Stimulated activated CD4-positive, alpha-beta T cell treated with anti-CD3 and anti-CD28 coated beads, Interleukin-2, amount 100 ng/mL, for 24 hours (primary cell): ENCODE measurements at regions not wholly inside any gene's neighbourhood (a gene's known extent, or its start where the extent isn't known, plus 50 kb on each side); places are given as distances from the start of the nearest gene placed in this dataset.

Source experiments
- DNase-seq, 2 donors: peaks; one replicate each; pipeline ENCODE4 v3.0.0-alpha.2; 2020

GRCh38 chr5:2657151-2657550 is 94.3 kb downstream of the IRX2 start:
- no peak for DNase-seq

- DNase-seq = no peak
Measured at GRCh38 chr5:2656206-2656605, 95.3 kb downstream of the IRX2 start.

GRCh38 chr5:2653991-2654390 is 97.5 kb downstream of the IRX2 start:
- no peak for DNase-seq

GRCh38 chr5:2651116-2651515 is 100.4 kb downstream of the IRX2 start:
- DNase-seq = no peak

GRCh38 chr5:2642684-2643345 is 108.7 kb downstream of the IRX2 start:
- DNase-seq = no peak

- no peak for DNase-seq
Measured at GRCh38 chr5:2640717-2641116, 110.8 kb downstream of the IRX2 start.

GRCh38 chr5:2639425-2639824 is 112.1 kb downstream of the IRX2 start:
- no peak for DNase-seq

- no peak for DNase-seq
Measured at GRCh38 chr5:2634399-2635176, 116.9 kb downstream of the IRX2 start.

- DNase-seq = no peak
Measured at GRCh38 chr5:2633992-2634391, 117.5 kb downstream of the IRX2 start.

GRCh38 chr5:2631758-2632157 is 119.7 kb downstream of the IRX2 start:
- DNase-seq = no peak

- DNase-seq = no peak
Measured at GRCh38 chr5:2629045-2629444, 122.4 kb downstream of the IRX2 start.

- no peak for DNase-seq
Measured at GRCh38 chr5:2627867-2628266, 123.6 kb downstream of the IRX2 start.

- no peak for DNase-seq
Measured at GRCh38 chr5:2626572-2626971, 124.9 kb downstream of the IRX2 start.

GRCh38 chr5:2622866-2623265 is 128.6 kb downstream of the IRX2 start:
- no peak for DNase-seq

GRCh38 chr5:2621631-2622030 is 129.8 kb downstream of the IRX2 start:
- DNase-seq = no peak

- DNase-seq = no peak
Measured at GRCh38 chr5:2619216-2619615, 132.3 kb downstream of the IRX2 start.

- no peak for DNase-seq
Measured at GRCh38 chr5:2617461-2617860, 134.0 kb downstream of the IRX2 start.

GRCh38 chr5:2615917-2616316 is 135.6 kb downstream of the IRX2 start:
- DNase-seq = no peak

GRCh38 chr5:2614571-2614970 is 136.9 kb downstream of the IRX2 start:
- DNase-seq = no peak

- no peak for DNase-seq
Measured at GRCh38 chr5:2611659-2612058, 139.8 kb downstream of the IRX2 start.

GRCh38 chr5:2610986-2611385 is 140.5 kb downstream of the IRX2 start:
- DNase-seq = no peak

- no peak for DNase-seq
Measured at GRCh38 chr5:2608391-2608790, 143.1 kb downstream of the IRX2 start.

GRCh38 chr5:2607598-2607997 is 143.9 kb downstream of the IRX2 start:
- no peak for DNase-seq

GRCh38 chr5:2603272-2603575 is 148.3 kb downstream of the IRX2 start:
- DNase-seq = no peak
